ENCODE measurements at regions not wholly inside any gene's neighbourhood (a gene's known extent, or its start where the extent isn't known, plus 50 kb on each side); places are given as distances from the start of the nearest gene placed in this dataset.

DNA sequence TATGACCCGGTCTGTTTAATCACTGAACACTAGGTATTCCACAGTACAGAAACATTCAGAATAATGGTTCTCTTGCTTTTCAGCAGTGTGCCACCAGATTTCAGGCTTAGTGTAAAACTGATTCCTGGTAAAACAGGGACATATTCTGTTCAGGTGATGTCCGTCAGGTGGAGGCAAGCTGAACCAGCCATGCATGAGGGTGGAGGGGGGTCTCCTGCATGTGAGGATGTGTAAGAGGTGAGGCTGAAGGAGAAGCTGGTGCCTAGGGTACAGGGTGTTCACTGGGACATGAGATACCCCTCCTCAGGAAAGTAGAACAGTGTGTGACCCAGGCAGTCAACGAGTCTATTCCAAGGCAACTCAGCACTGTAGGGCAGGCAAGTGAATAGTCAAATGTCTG is 563.9 kb downstream of the BNC2 start:
- no peaks in the 10 kb centered on the region for H3K36me3 ChIP-seq (ENCODE audit: insufficient read depth, low read length)
- CTCF ChIA-PET = no interaction called here

DNA sequence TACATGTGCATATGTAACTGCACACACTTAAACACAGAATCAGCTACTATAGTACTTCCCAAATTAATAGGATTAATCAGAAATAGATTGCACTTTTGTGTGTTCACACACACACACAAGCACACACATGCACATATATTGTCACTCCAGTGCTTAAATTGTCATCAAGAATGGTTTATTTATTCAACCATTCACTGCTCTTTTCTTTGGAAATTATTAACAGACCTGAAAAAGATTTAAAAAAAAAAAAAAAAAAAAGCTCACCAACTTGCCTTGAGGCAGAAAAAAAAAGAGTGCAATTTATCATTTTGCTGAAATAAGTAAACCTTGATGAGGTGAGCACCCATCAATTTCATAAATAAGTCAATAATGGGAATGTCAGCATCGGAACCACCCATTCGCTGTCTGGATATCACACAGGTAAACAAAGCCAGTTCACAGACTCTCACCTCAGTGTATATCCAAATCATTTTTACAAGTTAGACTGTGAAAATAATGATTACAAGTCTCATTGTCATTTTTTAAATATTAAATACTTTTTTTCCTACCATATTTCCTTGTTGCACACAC is 562.8 kb downstream of the BNC2 start:
- ChIA-PET CTCF (no interaction called here), POLR2A (no interaction called here)

More for the DNA sequence above, 563.9 kb downstream of the BNC2 start:
- no peaks in the 10 kb centered on the region for H3K27me3 Mint-ChIP-seq
- Histone ChIP-seq H3K9me3 (ENCODE audit: low read length) (no peaks in the 10 kb centered on the region), H3K27ac (ENCODE audit: low read depth, low read length) (no peak overlapping the region), H3K4me1 (ENCODE audit: insufficient read depth, low read length) (no peaks in the 10 kb centered on the region), H3K27me3 (ENCODE audit: insufficient read depth, low read length, poor library complexity, severe bottlenecking) (no peaks in the 10 kb centered on the region), H3K4me3 (ENCODE audit: low read length) (no peak overlapping the region)
- H3K9me3 Mint-ChIP-seq = peaks cover 0 to 8% (median 2%) of the 10 kb centered on the region in 5 donors
- H3K36me3 Mint-ChIP-seq = no peaks in the 10 kb centered on the region
- no peaks in the 10 kb centered on the region for H3K4me1 Mint-ChIP-seq
- POLR2A ChIA-PET = no interaction called here
- no peak overlapping the region for H3K27ac Mint-ChIP-seq
- DNase-seq = no peak
- no peak overlapping the region for H3K4me3 Mint-ChIP-seq

GRCh38 chr9:16308645-16309044 is 561.8 kb downstream of the BNC2 start:
- Mint-ChIP-seq H3K27me3 (no peaks in the 10 kb centered on the region), H3K36me3 (no peaks in the 10 kb centered on the region)

More for the DNA sequence above, 562.8 kb downstream of the BNC2 start:
- no peaks in the 10 kb centered on the region for H3K36me3 ChIP-seq (ENCODE audit: insufficient read depth, low read length)
- Mint-ChIP-seq H3K27ac (no peak overlapping the region), H3K27me3 (no peaks in the 10 kb centered on the region), H3K4me3 (no peak overlapping the region), H3K9me3 (peaks cover 0 to 8% (median 2%) of the 10 kb centered on the region in 5 donors), H3K36me3 (no peaks in the 10 kb centered on the region), H3K4me1 (no peaks in the 10 kb centered on the region)
- H3K9me3 ChIP-seq (ENCODE audit: low read length) = no peaks in the 10 kb centered on the region
- H3K4me3 ChIP-seq (ENCODE audit: low read length) = no peak overlapping the region
- H3K4me1 ChIP-seq (ENCODE audit: insufficient read depth, low read length) = no peaks in the 10 kb centered on the region
- no peak for DNase-seq
- no peak overlapping the region for H3K27ac ChIP-seq (ENCODE audit: low read depth, low read length)
- H3K27me3 ChIP-seq (ENCODE audit: insufficient read depth, low read length, poor library complexity, severe bottlenecking) = no peaks in the 10 kb centered on the region

DNA sequence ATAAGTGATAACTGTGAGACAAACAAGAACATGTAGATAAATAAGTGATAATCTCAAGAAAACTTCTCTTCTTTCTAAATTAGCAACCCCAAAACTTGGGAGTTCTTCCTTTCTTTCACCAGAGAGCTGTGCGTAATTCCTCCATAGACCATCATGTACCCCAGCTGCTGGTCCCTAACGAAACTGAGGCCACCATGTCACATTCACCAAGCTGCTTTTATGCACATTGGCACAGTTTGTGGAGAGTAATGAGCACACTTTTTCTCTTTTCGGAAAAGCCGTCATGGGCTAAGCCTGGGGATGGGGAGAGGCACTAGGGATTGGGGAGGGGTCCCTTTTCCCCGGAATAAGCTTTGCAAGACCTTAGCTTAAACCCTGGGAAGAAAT is 561.4 kb downstream of the BNC2 start:
- H3K4me1 ChIP-seq (ENCODE audit: insufficient read depth, low read length) = no peaks in the 10 kb centered on the region
- DNase-seq = no peak
- no peak overlapping the region for H3K4me3 Mint-ChIP-seq
- H3K4me3 ChIP-seq (ENCODE audit: low read length) = no peak overlapping the region
- H3K4me1 Mint-ChIP-seq = no peaks in the 10 kb centered on the region
- ChIA-PET CTCF (no interaction called here), POLR2A (no interaction called here)
- no peak overlapping the region for H3K27ac Mint-ChIP-seq
- no peaks in the 10 kb centered on the region for H3K36me3 ChIP-seq (ENCODE audit: insufficient read depth, low read length)
- H3K36me3 Mint-ChIP-seq = no peaks in the 10 kb centered on the region
- H3K9me3 Mint-ChIP-seq = peaks cover 0 to 8% (median 2%) of the 10 kb centered on the region in 5 donors
- H3K9me3 ChIP-seq (ENCODE audit: low read length) = no peaks in the 10 kb centered on the region
- H3K27ac ChIP-seq (ENCODE audit: low read depth, low read length) = no peak overlapping the region
- H3K27me3 ChIP-seq (ENCODE audit: insufficient read depth, low read length, poor library complexity, severe bottlenecking) = no peaks in the 10 kb centered on the region
- no peaks in the 10 kb centered on the region for H3K27me3 Mint-ChIP-seq

More at GRCh38 chr9:16308645-16309044, 561.8 kb downstream of the BNC2 start:
- ChIA-PET POLR2A (no interaction called here), CTCF (no interaction called here)
- DNase-seq = no peak
- H3K4me3 Mint-ChIP-seq = no peak overlapping the region
- H3K27ac Mint-ChIP-seq = no peak overlapping the region
- no peaks in the 10 kb centered on the region for H3K4me1 Mint-ChIP-seq
- peaks cover 0 to 8% (median 2%) of the 10 kb centered on the region in 5 donors for H3K9me3 Mint-ChIP-seq
- Histone ChIP-seq H3K4me3 (ENCODE audit: low read length) (no peak overlapping the region), H3K27me3 (ENCODE audit: insufficient read depth, low read length, poor library complexity, severe bottlenecking) (no peaks in the 10 kb centered on the region), H3K27ac (ENCODE audit: low read depth, low read length) (no peak overlapping the region), H3K9me3 (ENCODE audit: low read length) (no peaks in the 10 kb centered on the region), H3K36me3 (ENCODE audit: insufficient read depth, low read length) (no peaks in the 10 kb centered on the region), H3K4me1 (ENCODE audit: insufficient read depth, low read length) (no peaks in the 10 kb centered on the region)

DNA sequence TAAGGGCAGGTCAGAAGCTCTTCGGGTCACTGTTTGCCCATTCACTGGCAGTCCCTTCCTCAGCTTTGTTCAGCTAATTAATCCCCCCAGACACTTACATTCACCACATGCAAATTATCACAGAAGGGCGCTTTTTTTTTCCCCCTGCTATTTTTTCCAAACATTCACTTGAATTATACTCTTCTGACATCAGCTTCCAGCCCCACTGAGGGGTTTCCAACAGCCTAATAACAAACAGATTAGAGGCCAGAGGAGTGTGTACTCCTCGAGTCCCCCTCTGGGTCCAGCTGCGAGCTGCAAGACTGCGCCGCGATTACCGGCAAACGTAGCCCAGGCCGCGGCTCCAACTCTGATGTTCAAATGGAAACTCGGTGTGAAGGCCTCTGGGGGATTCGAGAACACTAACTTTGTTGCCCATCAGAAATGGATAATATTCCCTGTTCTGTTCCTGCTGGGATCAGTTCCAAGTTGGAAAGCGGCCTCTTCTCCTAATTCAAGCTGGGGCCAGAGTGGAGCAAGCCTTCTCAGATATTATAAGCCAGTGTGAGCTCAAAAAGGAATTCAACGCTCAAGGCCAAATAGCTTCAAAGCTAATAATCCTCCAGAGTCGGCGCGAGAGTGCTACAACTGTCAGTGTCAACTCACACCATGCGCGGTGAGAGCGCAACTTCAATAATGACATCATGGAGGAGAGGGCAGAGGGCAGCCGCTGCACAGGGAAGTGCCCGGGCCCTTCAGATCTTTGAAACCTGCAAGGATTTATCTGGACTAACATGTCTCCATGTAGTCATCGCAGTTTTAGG is 560.8 kb downstream of the BNC2 start:
- Mint-ChIP-seq H3K36me3 (no peaks in the 10 kb centered on the region), H3K9me3 (peaks cover 0 to 8% (median 2%) of the 10 kb centered on the region in 5 donors), H3K27ac (no peak overlapping the region), H3K4me1 (no peaks in the 10 kb centered on the region), H3K27me3 (no peaks in the 10 kb centered on the region), H3K4me3 (no peak overlapping the region)
- no peaks in the 10 kb centered on the region for H3K36me3 ChIP-seq (ENCODE audit: insufficient read depth, low read length)
- no peaks in the 10 kb centered on the region for H3K27me3 ChIP-seq (ENCODE audit: insufficient read depth, low read length, poor library complexity, severe bottlenecking)
- ChIA-PET POLR2A (no interaction called here), CTCF (no interaction called here)
- H3K4me3 ChIP-seq (ENCODE audit: low read length) = no peak overlapping the region
- no peaks in the 10 kb centered on the region for H3K4me1 ChIP-seq (ENCODE audit: insufficient read depth, low read length)
- no peak overlapping the region for H3K27ac ChIP-seq (ENCODE audit: low read depth, low read length)
- no peaks in the 10 kb centered on the region for H3K9me3 ChIP-seq (ENCODE audit: low read length)
- DNase-seq = no peak

DNA sequence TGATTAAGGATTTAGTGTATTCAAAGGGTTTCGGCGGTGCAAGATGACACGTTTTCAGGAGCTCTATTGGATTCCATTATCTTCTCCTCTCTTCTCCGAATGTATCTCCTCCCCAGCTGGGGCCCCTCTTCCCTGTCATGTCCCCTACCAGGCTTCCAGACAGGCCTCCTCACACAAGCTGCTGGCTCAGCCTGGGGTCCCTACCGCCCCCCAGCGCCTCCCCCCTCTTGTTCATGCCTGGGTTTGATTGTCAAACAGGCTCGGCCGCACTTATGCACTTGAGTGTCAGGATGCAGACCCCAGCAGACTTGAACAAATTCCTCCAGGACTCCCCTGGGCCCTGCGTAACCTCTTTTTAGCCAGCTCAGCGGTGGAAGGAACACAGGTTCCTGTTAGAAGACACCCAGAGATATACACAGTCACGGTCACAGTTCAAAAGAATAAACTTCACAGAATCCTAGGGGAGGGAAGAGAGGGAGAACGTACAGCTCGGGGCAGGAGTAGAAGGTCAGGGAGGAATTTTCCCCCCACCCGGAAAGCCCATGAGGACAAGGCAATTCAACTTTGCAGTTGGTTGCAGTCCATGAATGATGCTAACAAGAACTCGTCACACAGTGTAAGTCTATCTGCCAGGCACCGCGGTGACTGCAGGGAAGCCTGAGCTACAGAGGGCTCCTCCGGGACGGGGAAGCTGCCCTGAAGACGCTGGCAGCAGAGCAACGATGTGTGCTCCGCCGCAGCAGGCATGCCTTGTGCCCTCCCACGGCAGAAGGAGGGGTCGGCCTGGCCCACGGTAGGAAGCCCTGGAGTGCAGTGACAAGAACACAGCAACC is 560.0 kb downstream of the BNC2 start:
- Mint-ChIP-seq H3K27ac (no peak overlapping the region), H3K36me3 (no peaks in the 10 kb centered on the region), H3K4me1 (no peaks in the 10 kb centered on the region), H3K9me3 (peaks cover 0 to 8% (median 2%) of the 10 kb centered on the region in 5 donors), H3K27me3 (no peaks in the 10 kb centered on the region), H3K4me3 (peak overlapping the region in 1 of 7 donors; percentile 19)
- no peak overlapping the region for H3K4me3 ChIP-seq (ENCODE audit: low read length)
- ChIA-PET POLR2A (no interaction called here), CTCF (no interaction called here)
- H3K27ac ChIP-seq (ENCODE audit: low read depth, low read length) = no peak overlapping the region
- no peaks in the 10 kb centered on the region for H3K27me3 ChIP-seq (ENCODE audit: insufficient read depth, low read length, poor library complexity, severe bottlenecking)
- no peaks in the 10 kb centered on the region for H3K4me1 ChIP-seq (ENCODE audit: insufficient read depth, low read length)
- no peaks in the 10 kb centered on the region for H3K9me3 ChIP-seq (ENCODE audit: low read length)
- no peak for DNase-seq
- H3K36me3 ChIP-seq (ENCODE audit: insufficient read depth, low read length) = no peaks in the 10 kb centered on the region

DNA sequence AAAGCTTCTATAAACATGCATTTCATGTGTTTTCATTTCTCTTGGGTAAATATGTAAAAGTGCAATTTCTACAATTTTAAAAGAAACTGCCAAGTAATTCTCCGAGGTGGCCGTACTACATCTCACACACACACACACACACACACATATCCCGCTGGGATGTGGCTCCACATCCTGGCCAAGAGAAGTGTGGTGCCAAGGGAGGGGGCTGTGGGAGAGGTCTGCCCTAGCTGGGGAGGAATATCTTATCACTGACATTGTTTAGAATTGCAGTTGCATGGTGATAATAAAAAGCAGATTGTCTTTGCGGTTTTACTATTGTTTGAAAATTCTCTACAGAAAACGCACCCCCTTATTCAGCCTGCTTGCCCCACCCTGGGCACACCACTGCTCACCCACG is 558.4 kb downstream of the BNC2 start:
- POLR2A ChIA-PET = no interaction called here
- H3K27ac ChIP-seq (ENCODE audit: low read depth, low read length) = no peak overlapping the region
- H3K27me3 Mint-ChIP-seq = no peaks in the 10 kb centered on the region
- no peak overlapping the region for H3K4me3 ChIP-seq (ENCODE audit: low read length)
- no peaks in the 10 kb centered on the region for H3K9me3 ChIP-seq (ENCODE audit: low read length)
- H3K27ac Mint-ChIP-seq = no peak overlapping the region
- CTCF ChIA-PET = no interaction called here
- no peaks in the 10 kb centered on the region for H3K36me3 Mint-ChIP-seq
- H3K9me3 Mint-ChIP-seq = peaks cover 0 to 9% (median 1%) of the 10 kb centered on the region in 5 donors
- no peaks in the 10 kb centered on the region for H3K27me3 ChIP-seq (ENCODE audit: insufficient read depth, low read length, poor library complexity, severe bottlenecking)
- no peak overlapping the region for H3K4me3 Mint-ChIP-seq
- no peaks in the 10 kb centered on the region for H3K4me1 Mint-ChIP-seq
- H3K4me1 ChIP-seq (ENCODE audit: insufficient read depth, low read length) = no peaks in the 10 kb centered on the region
- no peaks in the 10 kb centered on the region for H3K36me3 ChIP-seq (ENCODE audit: insufficient read depth, low read length)
- no peak for DNase-seq

DNA sequence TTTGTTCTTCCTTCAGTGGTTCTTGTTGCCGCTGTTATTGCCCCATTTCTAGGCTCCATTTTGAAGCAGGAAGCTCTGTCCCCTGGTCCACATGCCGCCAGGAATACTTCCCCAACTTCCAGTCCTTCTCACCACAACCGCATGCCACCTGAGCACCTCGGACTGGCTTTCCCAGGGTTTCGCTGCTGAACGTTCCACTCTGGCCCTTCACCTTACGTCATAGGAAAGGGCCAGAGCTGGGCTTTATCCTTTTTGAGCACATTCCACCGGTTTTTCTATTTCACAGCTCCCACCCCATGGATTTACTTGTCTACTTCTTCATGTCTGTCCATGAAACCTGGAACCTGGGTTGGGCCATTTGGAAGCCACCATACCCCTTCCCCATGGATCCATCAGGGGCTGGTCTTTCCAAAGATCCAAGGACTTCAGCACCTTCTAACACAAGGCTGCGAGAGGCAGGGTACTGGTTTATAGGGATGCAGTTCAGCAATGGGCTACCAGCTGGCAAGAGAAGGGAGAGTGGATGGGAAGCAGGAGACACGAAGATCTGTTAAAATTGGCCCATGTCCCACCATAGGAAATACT is 557.4 kb downstream of the BNC2 start:
- Mint-ChIP-seq H3K27ac (no peak overlapping the region), H3K4me3 (no peak overlapping the region), H3K4me1 (no peaks in the 10 kb centered on the region), H3K36me3 (no peaks in the 10 kb centered on the region), H3K27me3 (no peaks in the 10 kb centered on the region), H3K9me3 (peaks cover 0 to 10% (median 0%) of the 10 kb centered on the region in 5 donors)
- POLR2A ChIA-PET = no interaction called here
- Histone ChIP-seq H3K27me3 (ENCODE audit: insufficient read depth, low read length, poor library complexity, severe bottlenecking) (no peaks in the 10 kb centered on the region), H3K4me1 (ENCODE audit: insufficient read depth, low read length) (no peaks in the 10 kb centered on the region), H3K36me3 (ENCODE audit: insufficient read depth, low read length) (no peaks in the 10 kb centered on the region), H3K9me3 (ENCODE audit: low read length) (no peaks in the 10 kb centered on the region), H3K27ac (ENCODE audit: low read depth, low read length) (no peak overlapping the region), H3K4me3 (ENCODE audit: low read length) (no peak overlapping the region)
- CTCF ChIA-PET = no interaction called here
- no peak for DNase-seq

Data from CD8-positive, alpha-beta memory T cell (primary cell).